Activated naive CD8-positive, alpha-beta T cell treated with anti-CD3 and anti-CD28 coated beads, Interleukin-2, amount 50 U/mL, for 24 hours (primary cell): ENCODE measurements at regions not wholly inside any gene's neighbourhood (a gene's known extent, or its start where the extent isn't known, plus 50 kb on each side); places are given as distances from the start of the nearest gene placed in this dataset.

Source experiments
- ATAC-seq: fragments of 150-1000 bp; cut with Tn5 transposase; one replicate; pipeline ENCODE4 v1.10.0; 2021
- DNase-seq: peaks from one replicate; pipeline ENCODE4 v3.0.0; 2021
- H3K27ac Mint-ChIP-seq: one replicate; pipeline ENCODE4 v1.8.0; 2021; ENCODE audit warnings: mild to moderate bottlenecking, mixed read lengths
- H3K27me3 Mint-ChIP-seq: one replicate; pipeline ENCODE4 v1.8.0; 2021; ENCODE audit warnings: mixed read lengths
- H3K36me3 Mint-ChIP-seq: one replicate; pipeline ENCODE4 v1.8.0; 2021; ENCODE audit warnings: low read depth, mixed read lengths
- H3K4me1 Mint-ChIP-seq: one replicate; pipeline ENCODE4 v1.8.0; 2021; ENCODE audit warnings: mixed read lengths
- H3K4me3 Mint-ChIP-seq: one replicate; pipeline ENCODE4 v1.8.0; 2021; ENCODE audit warnings: mild to moderate bottlenecking, moderate library complexity, mixed read lengths
- H3K9me3 Mint-ChIP-seq: one replicate; pipeline ENCODE4 v1.8.0; 2021; ENCODE audit warnings: mixed read lengths

GRCh38 chr10:43864656-43865055 is 216.0 kb upstream of the ZNF32 start:
- Mint-ChIP-seq H3K9me3 (no peaks in the 10 kb centered on the region), H3K27me3 (no peaks in the 10 kb centered on the region), H3K36me3 (no peaks in the 10 kb centered on the region), H3K4me3 (no peak overlapping the region), H3K27ac (no peak overlapping the region), H3K4me1 (peaks cover 4% of the 10 kb centered on the region)
- DNase-seq = no peak
- ATAC-seq = no peak

- no peaks in the 10 kb centered on the region for H3K36me3 Mint-ChIP-seq
- no peaks in the 10 kb centered on the region for H3K9me3 Mint-ChIP-seq
- no peak overlapping the region for H3K27ac Mint-ChIP-seq
- H3K4me1 Mint-ChIP-seq = peaks cover 4% of the 10 kb centered on the region
- H3K27me3 Mint-ChIP-seq = no peaks in the 10 kb centered on the region
- DNase-seq = no peak
- no peak for ATAC-seq
- H3K4me3 Mint-ChIP-seq = no peak overlapping the region
Observed at GRCh38 chr10:43863859-43864591, 215.3 kb upstream of the ZNF32 start.

GRCh38 chr10:43863270-43863669 is 214.6 kb upstream of the ZNF32 start:
- H3K4me1 Mint-ChIP-seq = peaks cover 4% of the 10 kb centered on the region
- no peaks in the 10 kb centered on the region for H3K9me3 Mint-ChIP-seq
- ATAC-seq (no peak), DNase-seq (no peak)
- no peaks in the 10 kb centered on the region for H3K36me3 Mint-ChIP-seq
- H3K27ac Mint-ChIP-seq = no peak overlapping the region
- H3K27me3 Mint-ChIP-seq = no peaks in the 10 kb centered on the region
- no peak overlapping the region for H3K4me3 Mint-ChIP-seq

DNA sequence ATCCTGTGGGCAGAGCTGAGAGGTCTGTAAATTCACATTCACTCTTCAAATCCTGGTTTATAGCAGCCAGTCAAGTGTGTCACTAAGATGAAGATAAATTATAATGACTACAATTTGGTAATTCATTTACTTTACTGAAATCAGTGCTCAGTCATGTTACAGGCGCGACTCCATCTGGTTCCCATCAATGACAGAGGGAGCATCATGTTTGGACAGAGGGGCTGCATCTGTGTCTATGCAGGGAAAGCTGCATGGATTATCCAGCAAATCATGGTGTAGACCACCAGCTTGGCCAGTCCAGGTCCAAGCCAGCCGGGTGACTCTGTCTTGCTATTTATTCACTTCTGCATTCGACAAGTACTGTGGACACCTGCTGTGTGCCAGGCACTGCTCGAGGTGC is 214.1 kb upstream of the ZNF32 start:
- DNase-seq (no peak), ATAC-seq (no peak)
- H3K4me1 Mint-ChIP-seq = peaks cover 4% of the 10 kb centered on the region
- H3K4me3 Mint-ChIP-seq = no peak overlapping the region
- H3K27me3 Mint-ChIP-seq = no peaks in the 10 kb centered on the region
- no peaks in the 10 kb centered on the region for H3K9me3 Mint-ChIP-seq
- H3K36me3 Mint-ChIP-seq = no peaks in the 10 kb centered on the region
- H3K27ac Mint-ChIP-seq = no peak overlapping the region

DNA sequence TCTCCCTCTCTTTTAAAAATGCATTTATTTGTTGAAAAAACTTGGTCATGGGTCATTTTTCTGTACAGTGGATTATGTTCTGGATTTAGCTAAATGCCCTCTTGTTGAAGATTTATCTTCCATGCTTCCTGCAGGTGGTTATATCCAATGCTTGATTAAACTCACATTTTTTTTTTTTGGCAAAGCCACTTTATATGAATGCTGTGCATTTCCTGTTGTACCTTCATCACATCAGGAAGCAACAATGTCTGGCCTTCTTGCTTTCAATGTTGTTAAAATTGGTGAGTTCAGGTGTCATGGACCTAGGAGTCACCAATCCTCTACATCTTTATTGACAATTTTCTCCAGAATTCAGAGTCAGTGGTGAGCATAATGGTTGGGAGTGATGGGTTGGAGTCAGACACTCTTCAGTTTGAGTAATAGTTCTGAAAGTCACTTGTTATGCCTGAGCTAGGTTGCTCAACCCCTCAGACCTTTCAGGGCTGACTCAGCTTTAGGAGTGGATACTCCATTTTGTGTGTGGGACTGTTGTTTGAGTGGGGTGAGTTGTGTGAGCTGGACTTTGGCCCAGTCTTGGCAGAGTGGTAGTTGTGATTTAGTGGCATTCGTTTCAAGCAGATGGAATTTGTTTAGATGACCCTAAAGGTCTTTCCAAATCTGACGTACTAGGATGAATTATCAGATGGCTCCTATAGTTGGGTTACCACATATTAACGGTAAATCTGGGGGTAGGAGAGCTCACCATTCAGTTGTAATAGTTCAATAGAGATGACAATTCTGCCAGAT is 213.5 kb upstream of the ZNF32 start:
- Mint-ChIP-seq H3K36me3 (no peaks in the 10 kb centered on the region), H3K4me1 (peaks cover 4% of the 10 kb centered on the region), H3K27ac (no peak overlapping the region), H3K4me3 (no peak overlapping the region), H3K27me3 (no peaks in the 10 kb centered on the region), H3K9me3 (no peaks in the 10 kb centered on the region)
- peak; percentile 31 for ATAC-seq
- DNase-seq = no peak

- H3K4me1 Mint-ChIP-seq = peaks cover 4% of the 10 kb centered on the region
- no peak overlapping the region for H3K27ac Mint-ChIP-seq
- DNase-seq (no peak), ATAC-seq (no peak)
- H3K36me3 Mint-ChIP-seq = no peaks in the 10 kb centered on the region
- H3K27me3 Mint-ChIP-seq = no peaks in the 10 kb centered on the region
- no peak overlapping the region for H3K4me3 Mint-ChIP-seq
- no peaks in the 10 kb centered on the region for H3K9me3 Mint-ChIP-seq
Observed at GRCh38 chr10:43859016-43859525, 210.4 kb upstream of the ZNF32 start.

DNA sequence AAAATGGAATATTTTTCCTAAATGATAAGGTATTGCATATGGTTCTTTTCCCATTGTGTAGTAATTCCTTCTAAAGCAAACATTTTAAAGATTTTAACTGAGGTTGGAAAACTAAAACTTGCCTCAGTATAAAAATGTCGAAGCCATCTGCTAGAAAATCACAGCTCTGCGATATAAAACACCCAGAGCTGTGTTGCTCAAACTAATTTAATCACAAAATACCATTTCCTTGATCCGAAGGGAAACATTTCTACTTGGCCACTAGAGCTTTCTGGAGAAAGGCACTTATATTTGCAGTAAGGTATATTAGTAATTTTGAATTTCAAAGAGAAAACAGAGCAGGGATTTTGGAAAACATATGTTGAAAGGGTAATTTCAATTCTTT is 209.2 kb upstream of the ZNF32 start:
- Mint-ChIP-seq H3K9me3 (no peaks in the 10 kb centered on the region), H3K36me3 (no peaks in the 10 kb centered on the region)
- no peak for ATAC-seq

GRCh38 chr10:43857206-43857930 is 208.7 kb upstream of the ZNF32 start:
- H3K36me3 Mint-ChIP-seq = no peaks in the 10 kb centered on the region

More for the DNA sequence above, 209.2 kb upstream of the ZNF32 start:
- Mint-ChIP-seq H3K4me1 (peaks cover 4% of the 10 kb centered on the region), H3K4me3 (no peak overlapping the region), H3K27me3 (no peaks in the 10 kb centered on the region), H3K27ac (no peak overlapping the region)
- DNase-seq = no peak

GRCh38 chr10:43856299-43856698 is 207.6 kb upstream of the ZNF32 start:
- Mint-ChIP-seq H3K27me3 (no peaks in the 10 kb centered on the region), H3K27ac (no peak overlapping the region), H3K36me3 (no peaks in the 10 kb centered on the region), H3K4me3 (no peak overlapping the region), H3K4me1 (no peaks in the 10 kb centered on the region), H3K9me3 (no peaks in the 10 kb centered on the region)
- ATAC-seq = no peak
- DNase-seq = no peak

More at GRCh38 chr10:43857206-43857930, 208.7 kb upstream of the ZNF32 start:
- Mint-ChIP-seq H3K9me3 (no peaks in the 10 kb centered on the region), H3K4me3 (no peak overlapping the region), H3K27me3 (no peaks in the 10 kb centered on the region), H3K27ac (no peak overlapping the region), H3K4me1 (peaks cover 4% of the 10 kb centered on the region)
- DNase-seq (no peak), ATAC-seq (no peak)

DNA sequence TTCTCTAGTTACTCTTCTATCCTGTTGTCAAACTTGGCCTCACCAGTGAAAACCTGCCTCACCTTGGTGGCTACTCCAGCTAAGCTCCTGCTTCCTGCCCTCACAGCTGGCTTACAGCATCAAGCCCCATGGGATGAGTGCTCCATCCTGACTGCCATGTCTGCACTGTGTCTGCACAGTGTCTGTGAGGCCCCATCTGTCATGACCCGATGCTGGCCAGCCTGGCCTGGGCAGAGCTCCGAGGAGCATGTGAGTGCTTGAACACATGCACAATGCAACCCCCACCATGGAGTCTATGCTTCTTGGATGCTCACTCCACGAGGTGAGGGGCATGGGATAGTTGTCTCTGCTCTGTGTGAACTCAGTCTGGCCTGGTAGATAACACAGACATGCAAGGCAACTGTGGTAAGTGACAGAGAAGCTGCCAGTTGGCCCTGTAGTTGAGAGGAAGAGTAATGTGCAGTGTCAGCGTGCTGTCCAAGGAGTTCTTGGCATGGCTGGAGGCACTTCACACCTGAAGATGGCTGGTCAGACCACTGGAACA is 207.1 kb upstream of the ZNF32 start:
- H3K27me3 Mint-ChIP-seq = no peaks in the 10 kb centered on the region

GRCh38 chr10:43854007-43854406 is 205.3 kb upstream of the ZNF32 start:
- Mint-ChIP-seq H3K27me3 (no peaks in the 10 kb centered on the region), H3K4me3 (no peak overlapping the region), H3K36me3 (no peaks in the 10 kb centered on the region), H3K27ac (no peak overlapping the region), H3K4me1 (no peaks in the 10 kb centered on the region), H3K9me3 (no peaks in the 10 kb centered on the region)
- DNase-seq (no peak), ATAC-seq (no peak)

More for the DNA sequence above, 207.1 kb upstream of the ZNF32 start:
- Mint-ChIP-seq H3K4me3 (no peak overlapping the region), H3K9me3 (no peaks in the 10 kb centered on the region), H3K4me1 (no peaks in the 10 kb centered on the region), H3K36me3 (no peaks in the 10 kb centered on the region), H3K27ac (no peak overlapping the region)
- ATAC-seq = no peak
- no peak for DNase-seq

DNA sequence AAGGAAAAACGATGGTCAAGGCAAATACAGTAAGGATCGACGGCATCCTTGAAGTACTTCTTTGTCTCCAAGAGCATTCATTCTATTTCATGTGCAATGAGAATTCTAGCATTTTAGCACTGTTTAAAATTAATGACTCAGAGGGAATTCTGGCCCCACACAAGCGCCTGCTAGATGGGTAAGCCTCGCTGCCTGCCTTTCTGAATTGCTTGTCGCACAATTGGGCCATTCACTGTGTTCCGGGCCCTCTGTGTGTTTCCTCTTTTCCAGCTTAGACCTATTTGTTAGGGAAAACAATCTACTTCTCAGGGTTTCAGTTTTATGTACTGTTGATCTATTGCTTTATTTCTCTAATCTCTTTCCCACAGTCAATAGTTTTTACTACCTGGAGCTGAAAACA is 204.7 kb upstream of the ZNF32 start:
- Mint-ChIP-seq H3K27me3 (no peaks in the 10 kb centered on the region), H3K4me3 (no peak overlapping the region), H3K9me3 (no peaks in the 10 kb centered on the region), H3K4me1 (no peaks in the 10 kb centered on the region), H3K36me3 (no peaks in the 10 kb centered on the region), H3K27ac (no peak overlapping the region)
- ATAC-seq = no peak
- no peak for DNase-seq

DNA sequence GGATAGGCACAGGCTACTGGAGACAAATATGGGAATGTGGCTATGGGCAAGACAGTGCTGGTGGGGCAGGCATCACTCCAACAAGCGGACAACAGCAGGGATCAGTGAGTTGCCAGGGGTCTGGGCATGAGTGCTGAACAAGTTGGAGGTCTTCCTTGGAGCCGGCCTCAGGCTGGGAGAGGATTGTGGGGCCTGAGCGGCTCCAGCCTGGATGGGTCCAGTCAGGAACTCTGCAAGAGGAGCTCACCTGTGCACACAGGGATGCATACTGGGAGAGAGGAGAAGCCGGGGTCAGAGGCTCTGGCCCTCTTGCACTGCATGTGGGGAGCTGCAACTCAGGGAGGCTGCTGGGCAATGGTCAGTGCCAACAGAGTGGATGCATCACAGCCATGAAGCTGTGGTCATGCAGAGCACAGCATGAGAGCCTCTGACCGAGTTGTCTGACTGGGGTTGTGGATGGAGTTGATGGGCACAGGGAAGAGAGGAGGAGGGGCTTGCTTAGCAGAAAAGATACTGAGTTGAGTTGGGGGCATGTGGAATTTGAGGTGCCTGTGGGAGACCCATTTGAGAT is 204.0 kb upstream of the ZNF32 start:
- H3K27ac Mint-ChIP-seq = no peak overlapping the region
- ATAC-seq (no peak), DNase-seq (no peak)
- peaks cover 4% of the 10 kb centered on the region for H3K9me3 Mint-ChIP-seq
- H3K36me3 Mint-ChIP-seq = no peaks in the 10 kb centered on the region
- no peak overlapping the region for H3K4me3 Mint-ChIP-seq
- H3K4me1 Mint-ChIP-seq = no peaks in the 10 kb centered on the region
- no peaks in the 10 kb centered on the region for H3K27me3 Mint-ChIP-seq

DNA sequence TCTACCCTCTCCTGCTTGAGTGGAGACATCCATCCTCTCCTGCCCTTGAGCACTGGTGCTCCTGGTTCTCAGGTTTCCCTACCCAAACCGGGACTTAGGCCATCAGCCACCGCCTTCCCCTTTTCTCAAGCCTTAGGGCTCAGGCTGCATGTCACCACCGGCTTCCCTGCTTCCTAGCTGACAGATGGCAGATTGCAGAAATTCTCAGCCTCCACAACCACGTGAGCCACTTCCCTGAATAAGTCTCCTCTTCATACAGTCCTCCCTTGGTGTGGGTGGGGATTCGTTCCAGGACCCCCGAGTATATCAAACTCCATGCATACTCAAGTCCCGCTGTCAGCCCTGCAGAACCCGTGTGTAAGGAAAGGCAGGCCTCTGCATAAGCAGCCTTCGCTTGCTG is 203.5 kb upstream of the ZNF32 start:
- peaks cover 4% of the 10 kb centered on the region for H3K9me3 Mint-ChIP-seq
- ATAC-seq (no peak), DNase-seq (no peak)
- no peaks in the 10 kb centered on the region for H3K36me3 Mint-ChIP-seq
- no peaks in the 10 kb centered on the region for H3K27me3 Mint-ChIP-seq
- H3K27ac Mint-ChIP-seq = no peak overlapping the region
- no peaks in the 10 kb centered on the region for H3K4me1 Mint-ChIP-seq
- H3K4me3 Mint-ChIP-seq = no peak overlapping the region
